C4-2B (cell line): ENCODE measurements at regions not wholly inside any gene's neighbourhood (a gene's known extent, or its start where the extent isn't known, plus 50 kb on each side); places are given as distances from the start of the nearest gene placed in this dataset.

Experiments used
- ZFX ChIP-seq: fragments of 450-650 bp; IDR thresholded peaks from 2 replicates; pipeline ENCODE4 v1.6.1; 2017
- TF ChIP-seq, protein P1 (sequence below): fragments of 450-650 bp; conservative IDR thresholded peaks from 2 replicates; pipeline ENCODE4 v1.5.1; 2017; ENCODE audit warnings: mild to moderate bottlenecking

DNA sequence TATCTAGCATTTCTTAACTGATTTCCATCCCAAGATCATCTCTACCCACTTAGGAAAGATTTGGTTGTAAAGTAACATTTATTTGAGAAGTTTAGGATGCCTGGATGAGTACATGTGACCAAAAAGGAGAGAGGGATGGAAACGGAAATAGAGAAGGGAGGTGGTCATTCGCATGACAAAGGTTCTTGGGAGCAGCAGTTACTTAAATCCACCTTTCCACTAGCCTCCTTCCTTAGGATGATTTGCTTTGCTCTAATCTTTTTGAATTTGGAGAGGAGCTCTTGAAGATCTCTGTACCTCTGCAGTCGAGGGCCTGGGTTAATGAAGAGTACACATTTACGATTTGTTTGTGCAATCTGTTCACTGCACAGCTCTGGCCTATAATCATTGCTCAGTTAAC, 623.5 kb downstream of the EPHA4 start:
- TF ChIP-seq, protein P1, sequence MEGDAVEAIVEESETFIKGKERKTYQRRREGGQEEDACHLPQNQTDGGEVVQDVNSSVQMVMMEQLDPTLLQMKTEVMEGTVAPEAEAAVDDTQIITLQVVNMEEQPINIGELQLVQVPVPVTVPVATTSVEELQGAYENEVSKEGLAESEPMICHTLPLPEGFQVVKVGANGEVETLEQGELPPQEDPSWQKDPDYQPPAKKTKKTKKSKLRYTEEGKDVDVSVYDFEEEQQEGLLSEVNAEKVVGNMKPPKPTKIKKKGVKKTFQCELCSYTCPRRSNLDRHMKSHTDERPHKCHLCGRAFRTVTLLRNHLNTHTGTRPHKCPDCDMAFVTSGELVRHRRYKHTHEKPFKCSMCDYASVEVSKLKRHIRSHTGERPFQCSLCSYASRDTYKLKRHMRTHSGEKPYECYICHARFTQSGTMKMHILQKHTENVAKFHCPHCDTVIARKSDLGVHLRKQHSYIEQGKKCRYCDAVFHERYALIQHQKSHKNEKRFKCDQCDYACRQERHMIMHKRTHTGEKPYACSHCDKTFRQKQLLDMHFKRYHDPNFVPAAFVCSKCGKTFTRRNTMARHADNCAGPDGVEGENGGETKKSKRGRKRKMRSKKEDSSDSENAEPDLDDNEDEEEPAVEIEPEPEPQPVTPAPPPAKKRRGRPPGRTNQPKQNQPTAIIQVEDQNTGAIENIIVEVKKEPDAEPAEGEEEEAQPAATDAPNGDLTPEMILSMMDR: no peak
- TF ChIP-seq ZFX: no peak
